Hepatocyte (in vitro differentiated cells): ENCODE measurements at regions not wholly inside any gene's neighbourhood (a gene's known extent, or its start where the extent isn't known, plus 50 kb on each side); places are given as distances from the start of the nearest gene placed in this dataset. TPM values are rescaled to one million over a fixed set of nuclear protein-coding genes. Genes with fewer than 3 reads are reported as not detected.
"Not testable (repeated sequence)": the region's sequence is repeated elsewhere in the genome, so short reads cannot be mapped to it uniquely, and the experiment has no call there.

Experiments used
- DNase-seq: peaks from one replicate; pipeline ENCODE4 v3.0.0-alpha.2; 2016; ENCODE audit warnings: low spot score
- H2AFZ ChIP-seq: fragments of 200-600 bp; sonication (generic); 2 replicates; pipeline ENCODE4 v1.6.0; 2016; ENCODE audit warnings: antibody characterized with exemption, mild to moderate bottlenecking
- H3K27ac ChIP-seq: fragments of 200-600 bp; sonication (generic); 2 replicates; pipeline ENCODE4 v1.5.1; 2016; ENCODE audit warnings: mild to moderate bottlenecking
- H3K27me3 ChIP-seq: fragments of 200-600 bp; sonication (generic); 2 replicates; pipeline ENCODE4 v1.6.1; 2016
- H3K36me3 ChIP-seq: fragments of 200-600 bp; sonication (generic); replicated peaks from 2 replicates; pipeline ENCODE4 v1.5.1; 2016; ENCODE audit warnings: low read depth; ENCODE audit not compliant: insufficient read depth
- H3K4me1 ChIP-seq: fragments of 200-600 bp; sonication (generic); 2 replicates; pipeline ENCODE4 v1.5.1; 2016; ENCODE audit warnings: mild to moderate bottlenecking, moderate library complexity; ENCODE audit not compliant: insufficient read depth
- H3K4me2 ChIP-seq: fragments of 200-600 bp; sonication (generic); 2 replicates; pipeline ENCODE4 v1.6.0; 2016
- H3K4me3 ChIP-seq: fragments of 200-600 bp; sonication (generic); 2 replicates; pipeline ENCODE4 v1.5.1; 2016; ENCODE audit warnings: mild to moderate bottlenecking
- H3K79me2 ChIP-seq: fragments of 200-600 bp; sonication (generic); 2 replicates; pipeline ENCODE4 v1.6.0; 2017; ENCODE audit warnings: mild to moderate bottlenecking
- H3K9me2 ChIP-seq: fragments of 200-600 bp; sonication (generic); replicated peaks from 2 replicates; pipeline ENCODE4 v1.6.0; 2017; ENCODE audit warnings: mild to moderate bottlenecking; ENCODE audit not compliant: insufficient read depth
- H3K9me3 ChIP-seq: fragments of 200-600 bp; sonication (generic); 2 replicates; pipeline ENCODE4 v1.5.1; 2016; ENCODE audit warnings: low read depth, mild to moderate bottlenecking
- H4K20me1 ChIP-seq: fragments of 200-600 bp; sonication (generic); 2 replicates; pipeline ENCODE4 v1.6.0; 2016; ENCODE audit warnings: mild to moderate bottlenecking; ENCODE audit not compliant: insufficient read depth, poor library complexity, severe bottlenecking
- CTCF ChIP-seq: fragments of 200-600 bp; sonication (generic); IDR thresholded peaks from 2 replicates; pipeline ENCODE4 v1.5.1; 2016; ENCODE audit warnings: antibody characterized with exemption, mild to moderate bottlenecking; ENCODE audit not compliant: poor library complexity
- EZH2 ChIP-seq: fragments of 200-600 bp; sonication (generic); IDR thresholded peaks from 2 replicates; pipeline ENCODE4 v1.6.1; 2016; ENCODE audit warnings: antibody characterized with exemption, mild to moderate bottlenecking, borderline replicate concordance
- EZH2phosphoT487 ChIP-seq: fragments of 200-600 bp; sonication (generic); IDR thresholded peaks from one replicate; pipeline ENCODE4 v1.6.1; 2018; ENCODE audit warnings: antibody characterized with exemption, mild to moderate bottlenecking, low read depth, moderate library complexity; ENCODE audit not compliant: unreplicated experiment, severe bottlenecking
- WGBS: methylation state at CpG from one replicate; pipeline ENCODE4 v1.1.6; 2016; ENCODE audit warnings: low lambda C conversion rate; ENCODE audit errors: missing lambda C conversion rate; 5-methylcytosine and 5-hydroxymethylcytosine counted together
- microRNA-seq: library from miRNA; unstranded; fragments of <30 nt; microRNA quantifications from one replicate; pipeline ENCODE4, GENCODE V29; 2017
- small RNA-seq: library from RNA; depleted of rRNA; stranded (forward); fragments of <200 nt; gene quantifications from one replicate; pipeline ENCODE3, GENCODE V24; 2014

GRCh38 chr3:75610773-75611172 is 53.4 kb upstream of the FRG2C start:
- no peaks in the 10 kb centered on the region for H3K9me3 ChIP-seq
- no peaks in the 10 kb centered on the region for H3K4me1 ChIP-seq
- H3K36me3 ChIP-seq = no peaks in the 10 kb centered on the region
- no peak overlapping the region for H3K27ac ChIP-seq
- H4K20me1 ChIP-seq = no peaks in the 10 kb centered on the region
- H3K4me3 ChIP-seq = no peak overlapping the region
- H3K4me2 ChIP-seq = no peak overlapping the region
- no peaks in the 10 kb centered on the region for H3K79me2 ChIP-seq
- DNase-seq = no peak
- TF ChIP-seq CTCF = no peak
- TF ChIP-seq EZH2 = no peak
- no peak for TF ChIP-seq EZH2phosphoT487
- no peak overlapping the region for H2AFZ ChIP-seq
- H3K27me3 ChIP-seq = no peaks in the 10 kb centered on the region
- no peaks in the 10 kb centered on the region for H3K9me2 ChIP-seq
- WGBS = 77% methylated on average over 2 of the region's 2 CpGs

GRCh38 chr3:75611724-75612460 is 52.2 kb upstream of the FRG2C start:
- H2AFZ ChIP-seq, H3K27ac ChIP-seq, H4K20me1 ChIP-seq, DNase-seq, H3K9me2 ChIP-seq, H3K36me3 ChIP-seq, H3K4me1 ChIP-seq, H3K9me3 ChIP-seq, H3K79me2 ChIP-seq, H3K27me3 ChIP-seq, H3K4me3 ChIP-seq, H3K4me2 ChIP-seq: not testable (repeated sequence)
- 78% methylated on average over 13 of the region's 25 CpGs for WGBS

Small RNAs in the stretch of these regions (microRNA-seq; reads per million reads assigned to microRNA genes)
- gene MIR4444-2 = not detected

Small RNAs in the stretch of these regions (small RNA-seq; reads per million reads assigned to genes)
- gene AC139453.1 = not detected
- gene LSP1P2 = not detected
- not detected for gene MIR4444-2
- gene RN7SL294P = not detected
- not detected for gene SNRPCP10
